WTC11 (cell line): ENCODE measurements at regions not wholly inside any gene's neighbourhood (a gene's known extent, or its start where the extent isn't known, plus 50 kb on each side); places are given as distances from the start of the nearest gene placed in this dataset.

Source experiments
- ATAC-seq: fragments of 200-7000 bp; cut with Tn5 transposase; 2 replicates; pipeline ENCODE4 v1.10.0; 2021; ENCODE audit warnings: mild to moderate bottlenecking, moderate library complexity
- CTCF ChIA-PET: fragments of 300-600 bp; sonication (Branson Sonifier 250); formaldehyde crosslinking; loops from one replicate; lab custom pipeline; 2021; ENCODE audit warnings: antibody characterized with exemption; lab: Charles Lee
- POLR2A ChIA-PET: fragments of 350-600 bp; sonication (Branson Sonifier 250); formaldehyde crosslinking; loops from one replicate; lab custom pipeline; 2021; ENCODE audit warnings: antibody characterized with exemption; lab: Charles Lee
- DNase-seq: peaks from one replicate; pipeline ENCODE4 v3.0.0; 2021; ENCODE audit warnings: low spot score
- H3K27ac Mint-ChIP-seq: 2 replicates; pipeline ENCODE4 v1.8.0; 2021; ENCODE audit warnings: mixed read lengths
- H3K27me3 Mint-ChIP-seq: 2 replicates; pipeline ENCODE4 v1.8.0; 2021; ENCODE audit warnings: low read depth, mild to moderate bottlenecking, moderate library complexity, mixed read lengths
- H3K36me3 Mint-ChIP-seq: 2 replicates; pipeline ENCODE4 v1.8.0; 2021; ENCODE audit warnings: mixed read lengths
- H3K4me1 Mint-ChIP-seq: 2 replicates; pipeline ENCODE4 v1.8.0; 2022; ENCODE audit warnings: mixed read lengths
- H3K4me3 Mint-ChIP-seq: 2 replicates; pipeline ENCODE4 v1.8.0; 2021; ENCODE audit warnings: mild to moderate bottlenecking, moderate library complexity, mixed read lengths
- H3K9me3 Mint-ChIP-seq: 2 replicates; pipeline ENCODE4 v1.8.0; 2021; ENCODE audit warnings: mixed read lengths
- HMGA2 ChIP-seq: fragments of 250-450 bp; sonication (Bioruptor Pico); IDR thresholded peaks from 2 replicates; pipeline ENCODE4 v1.4.0; 2021; ENCODE audit warnings: mild to moderate bottlenecking, moderate library complexity
- JUN ChIP-seq: sonication (generic); formaldehyde crosslinking; IDR thresholded peaks from 2 replicates; pipeline ENCODE4 v1.8.0; 2023; ENCODE audit warnings: mild to moderate bottlenecking, missing genetic modification reagents
- MYBL2 ChIP-seq: sonication (generic); formaldehyde crosslinking; IDR thresholded peaks from 2 replicates; pipeline ENCODE4 v1.8.1; 2023; ENCODE audit warnings: mild to moderate bottlenecking, moderate library complexity, missing genetic modification reagents
- NR1H2 ChIP-seq: sonication (generic); formaldehyde crosslinking; IDR thresholded peaks from 2 replicates; pipeline ENCODE4 v1.9.0; 2021; ENCODE audit warnings: mild to moderate bottlenecking, moderate library complexity, missing genetic modification reagents
- OVOL2 ChIP-seq: fragments of 250-450 bp; sonication (Bioruptor Pico); IDR thresholded peaks from 2 replicates; pipeline ENCODE4 v1.9.0; 2021; ENCODE audit warnings: mild to moderate bottlenecking, borderline replicate concordance
- RORB ChIP-seq: fragments of 250-450 bp; sonication (Bioruptor Pico); IDR thresholded peaks from 2 replicates; pipeline ENCODE4 v1.9.0; 2021; ENCODE audit warnings: mild to moderate bottlenecking
- TCF7 ChIP-seq: sonication (generic); formaldehyde crosslinking; IDR thresholded peaks from 2 replicates; pipeline ENCODE4 v1.8.0; 2022; ENCODE audit warnings: mild to moderate bottlenecking, low read depth, missing genetic modification reagents, moderate library complexity
- TEAD4 ChIP-seq: sonication (generic); formaldehyde crosslinking; IDR thresholded peaks from 2 replicates; pipeline ENCODE4 v1.8.0; 2022; ENCODE audit warnings: mild to moderate bottlenecking, missing genetic modification reagents
- ZNF232 ChIP-seq: sonication (generic); formaldehyde crosslinking; IDR thresholded peaks from 2 replicates; pipeline ENCODE4 v1.8.0; 2022; ENCODE audit warnings: mild to moderate bottlenecking, missing genetic modification reagents
- ZNF396 ChIP-seq: fragments of 250-450 bp; sonication (Bioruptor Pico); IDR thresholded peaks from 2 replicates; pipeline ENCODE4 v1.8.0; 2021; ENCODE audit warnings: mild to moderate bottlenecking, moderate library complexity, borderline replicate concordance
- TF ChIP-seq, protein P1 (sequence below): fragments of 250-450 bp; sonication (Bioruptor Pico); IDR thresholded peaks from 2 replicates; pipeline ENCODE4 v1.9.0; 2021; ENCODE audit warnings: mild to moderate bottlenecking
- TF ChIP-seq, protein P2 (sequence below): fragments of 250-450 bp; sonication (Bioruptor Pico); IDR thresholded peaks from 2 replicates; pipeline ENCODE4 v1.9.0; 2021; ENCODE audit warnings: mild to moderate bottlenecking
- TF ChIP-seq, protein P3 (sequence below): sonication (generic); formaldehyde crosslinking; IDR thresholded peaks from 2 replicates; pipeline ENCODE4 v1.8.1; 2023; ENCODE audit warnings: mild to moderate bottlenecking, moderate library complexity, missing genetic modification reagents
- TF ChIP-seq, protein P4 (sequence below): fragments of 250-450 bp; sonication (Bioruptor Pico); IDR thresholded peaks from 2 replicates; pipeline ENCODE4 v1.8.0; 2021; ENCODE audit warnings: mild to moderate bottlenecking
- TF ChIP-seq, protein P5 (sequence below): fragments of 250-450 bp; sonication (Bioruptor Pico); conservative IDR thresholded peaks from 2 replicates; pipeline ENCODE4 v1.9.0; 2021; ENCODE audit warnings: mild to moderate bottlenecking
- TF ChIP-seq, protein P6 (sequence below): sonication (generic); formaldehyde crosslinking; IDR thresholded peaks from 2 replicates; pipeline ENCODE4 v1.8.0; 2022; ENCODE audit warnings: missing genetic modification reagents
- TF ChIP-seq, protein P7 (sequence below): fragments of 250-450 bp; sonication (Bioruptor Pico); IDR thresholded peaks from 2 replicates; pipeline ENCODE4 v1.9.0; 2021; ENCODE audit warnings: moderate library complexity, mild to moderate bottlenecking, inconsistent platforms, borderline replicate concordance
- TF ChIP-seq, protein P8 (sequence below): sonication (generic); formaldehyde crosslinking; IDR thresholded peaks from 2 replicates; pipeline ENCODE4 v1.8.0; 2023; ENCODE audit warnings: missing genetic modification reagents, mild to moderate bottlenecking, borderline replicate concordance

DNA sequence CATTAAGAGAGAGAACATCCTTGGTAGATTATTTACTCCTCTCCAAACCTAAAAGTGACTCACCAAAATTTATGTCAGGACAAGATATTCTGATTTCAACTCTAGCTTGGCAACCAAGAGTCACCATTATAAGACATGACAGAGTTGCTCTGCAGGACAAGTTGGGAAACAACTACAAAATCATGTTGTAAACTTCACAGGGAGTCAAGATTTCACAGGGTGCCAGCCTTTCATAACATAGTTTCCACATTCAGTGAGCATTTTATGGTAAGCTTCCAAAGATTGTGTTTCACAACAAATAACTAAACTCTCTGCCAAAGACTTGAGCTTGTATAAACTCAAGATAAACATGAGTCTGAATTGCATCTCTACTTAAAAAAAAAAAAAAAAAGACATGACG is 121.0 kb upstream of the DIAPH2 start (continued):
- TF ChIP-seq, protein P1, sequence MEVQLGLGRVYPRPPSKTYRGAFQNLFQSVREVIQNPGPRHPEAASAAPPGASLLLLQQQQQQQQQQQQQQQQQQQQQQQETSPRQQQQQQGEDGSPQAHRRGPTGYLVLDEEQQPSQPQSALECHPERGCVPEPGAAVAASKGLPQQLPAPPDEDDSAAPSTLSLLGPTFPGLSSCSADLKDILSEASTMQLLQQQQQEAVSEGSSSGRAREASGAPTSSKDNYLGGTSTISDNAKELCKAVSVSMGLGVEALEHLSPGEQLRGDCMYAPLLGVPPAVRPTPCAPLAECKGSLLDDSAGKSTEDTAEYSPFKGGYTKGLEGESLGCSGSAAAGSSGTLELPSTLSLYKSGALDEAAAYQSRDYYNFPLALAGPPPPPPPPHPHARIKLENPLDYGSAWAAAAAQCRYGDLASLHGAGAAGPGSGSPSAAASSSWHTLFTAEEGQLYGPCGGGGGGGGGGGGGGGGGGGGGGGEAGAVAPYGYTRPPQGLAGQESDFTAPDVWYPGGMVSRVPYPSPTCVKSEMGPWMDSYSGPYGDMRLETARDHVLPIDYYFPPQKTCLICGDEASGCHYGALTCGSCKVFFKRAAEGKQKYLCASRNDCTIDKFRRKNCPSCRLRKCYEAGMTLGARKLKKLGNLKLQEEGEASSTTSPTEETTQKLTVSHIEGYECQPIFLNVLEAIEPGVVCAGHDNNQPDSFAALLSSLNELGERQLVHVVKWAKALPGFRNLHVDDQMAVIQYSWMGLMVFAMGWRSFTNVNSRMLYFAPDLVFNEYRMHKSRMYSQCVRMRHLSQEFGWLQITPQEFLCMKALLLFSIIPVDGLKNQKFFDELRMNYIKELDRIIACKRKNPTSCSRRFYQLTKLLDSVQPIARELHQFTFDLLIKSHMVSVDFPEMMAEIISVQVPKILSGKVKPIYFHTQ (CRISPR knock-in tag), result no peak
- TF ChIP-seq, protein P2, sequence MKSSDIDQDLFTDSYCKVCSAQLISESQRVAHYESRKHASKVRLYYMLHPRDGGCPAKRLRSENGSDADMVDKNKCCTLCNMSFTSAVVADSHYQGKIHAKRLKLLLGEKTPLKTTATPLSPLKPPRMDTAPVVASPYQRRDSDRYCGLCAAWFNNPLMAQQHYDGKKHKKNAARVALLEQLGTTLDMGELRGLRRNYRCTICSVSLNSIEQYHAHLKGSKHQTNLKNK, result no peak
- no peak for TF ChIP-seq RORB (CRISPR knock-in tag)
- no peak for TF ChIP-seq ZNF396
- TF ChIP-seq, protein P3, sequence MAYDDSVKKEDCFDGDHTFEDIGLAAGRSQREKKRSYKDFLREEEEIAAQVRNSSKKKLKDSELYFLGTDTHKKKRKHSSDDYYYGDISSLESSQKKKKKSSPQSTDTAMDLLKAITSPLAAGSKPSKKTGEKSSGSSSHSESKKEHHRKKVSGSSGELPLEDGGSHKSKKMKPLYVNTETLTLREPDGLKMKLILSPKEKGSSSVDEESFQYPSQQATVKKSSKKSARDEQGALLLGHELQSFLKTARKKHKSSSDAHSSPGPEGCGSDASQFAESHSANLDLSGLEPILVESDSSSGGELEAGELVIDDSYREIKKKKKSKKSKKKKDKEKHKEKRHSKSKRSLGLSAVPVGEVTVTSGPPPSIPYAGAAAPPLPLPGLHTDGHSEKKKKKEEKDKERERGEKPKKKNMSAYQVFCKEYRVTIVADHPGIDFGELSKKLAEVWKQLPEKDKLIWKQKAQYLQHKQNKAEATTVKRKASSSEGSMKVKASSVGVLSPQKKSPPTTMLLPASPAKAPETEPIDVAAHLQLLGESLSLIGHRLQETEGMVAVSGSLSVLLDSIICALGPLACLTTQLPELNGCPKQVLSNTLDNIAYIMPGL (CRISPR knock-in tag), result no peak
- no peak for TF ChIP-seq ZNF232 (CRISPR knock-in tag)
- TF ChIP-seq NR1H2, result no peak
- no peak for TF ChIP-seq TEAD4 (CRISPR knock-in tag)
- no peak for TF ChIP-seq MYBL2 (CRISPR knock-in tag)

DNA sequence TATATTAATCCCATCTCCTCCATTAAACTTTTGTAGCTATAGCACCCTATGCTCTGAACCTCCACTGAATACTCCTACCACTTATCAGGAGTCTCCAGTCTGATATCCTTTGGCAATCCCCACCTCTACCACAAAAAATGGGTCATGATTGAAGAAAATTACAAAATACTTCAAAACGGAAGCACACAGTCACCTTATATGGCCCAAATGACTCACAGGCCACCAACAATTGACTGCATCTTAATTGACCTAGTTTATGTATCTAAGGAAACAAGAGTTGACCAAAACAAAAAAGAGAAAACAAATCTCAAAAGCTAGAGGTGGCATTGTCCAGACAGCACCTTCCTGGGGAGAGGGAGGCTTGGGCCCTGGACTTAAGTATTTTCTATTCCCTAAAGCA is 120.0 kb upstream of the DIAPH2 start:
- ChIA-PET CTCF (no interaction called here), POLR2A (no interaction called here)
- H3K4me1 Mint-ChIP-seq, result no peaks in the 10 kb centered on the region
- H3K27ac Mint-ChIP-seq, result no peak overlapping the region
- TF ChIP-seq OVOL2 (CRISPR knock-in tag), result no peak
- no peak for TF ChIP-seq TCF7 (CRISPR knock-in tag)
- TF ChIP-seq, protein P4, sequence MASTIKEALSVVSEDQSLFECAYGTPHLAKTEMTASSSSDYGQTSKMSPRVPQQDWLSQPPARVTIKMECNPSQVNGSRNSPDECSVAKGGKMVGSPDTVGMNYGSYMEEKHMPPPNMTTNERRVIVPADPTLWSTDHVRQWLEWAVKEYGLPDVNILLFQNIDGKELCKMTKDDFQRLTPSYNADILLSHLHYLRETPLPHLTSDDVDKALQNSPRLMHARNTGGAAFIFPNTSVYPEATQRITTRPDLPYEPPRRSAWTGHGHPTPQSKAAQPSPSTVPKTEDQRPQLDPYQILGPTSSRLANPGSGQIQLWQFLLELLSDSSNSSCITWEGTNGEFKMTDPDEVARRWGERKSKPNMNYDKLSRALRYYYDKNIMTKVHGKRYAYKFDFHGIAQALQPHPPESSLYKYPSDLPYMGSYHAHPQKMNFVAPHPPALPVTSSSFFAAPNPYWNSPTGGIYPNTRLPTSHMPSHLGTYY, result no peak
- no peak for TF ChIP-seq NR1H2
- no peak for TF ChIP-seq JUN (CRISPR knock-in tag)
- TF ChIP-seq, protein P5, sequence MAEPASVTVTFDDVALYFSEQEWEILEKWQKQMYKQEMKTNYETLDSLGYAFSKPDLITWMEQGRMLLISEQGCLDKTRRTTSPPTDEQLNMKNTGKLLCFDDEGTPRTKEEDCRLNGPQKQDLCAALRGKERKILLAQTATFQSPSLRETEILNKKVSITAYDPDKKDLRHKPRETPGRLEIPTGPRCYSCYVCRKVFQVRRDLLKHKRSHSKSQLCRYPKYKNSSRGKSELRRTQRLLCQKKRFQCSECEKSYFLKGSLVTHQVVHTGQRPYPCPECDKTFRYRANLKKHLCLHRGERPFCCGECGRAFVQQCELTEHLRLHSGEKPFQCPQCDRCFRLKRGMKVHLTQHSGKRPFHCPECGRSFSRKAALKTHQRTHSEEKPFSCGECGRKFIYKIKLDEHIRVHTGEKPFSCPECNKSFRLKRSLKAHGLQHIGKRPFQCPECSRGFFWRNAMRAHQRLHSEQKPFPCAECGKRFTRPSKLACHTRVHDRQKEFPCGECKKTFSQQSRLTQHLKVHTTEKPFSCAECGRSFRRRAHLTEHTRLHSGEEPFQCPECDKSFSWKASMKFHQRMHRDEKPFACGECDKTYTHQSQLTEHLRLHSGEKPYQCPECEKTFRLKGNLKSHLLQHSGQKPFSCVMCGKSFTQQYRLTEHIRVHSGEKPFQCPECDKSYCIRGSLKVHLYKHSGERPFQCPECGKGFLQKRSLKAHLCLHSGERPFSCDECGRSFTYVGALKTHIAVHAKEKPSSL (CRISPR knock-in tag), result no peak
- TF ChIP-seq, protein P6, sequence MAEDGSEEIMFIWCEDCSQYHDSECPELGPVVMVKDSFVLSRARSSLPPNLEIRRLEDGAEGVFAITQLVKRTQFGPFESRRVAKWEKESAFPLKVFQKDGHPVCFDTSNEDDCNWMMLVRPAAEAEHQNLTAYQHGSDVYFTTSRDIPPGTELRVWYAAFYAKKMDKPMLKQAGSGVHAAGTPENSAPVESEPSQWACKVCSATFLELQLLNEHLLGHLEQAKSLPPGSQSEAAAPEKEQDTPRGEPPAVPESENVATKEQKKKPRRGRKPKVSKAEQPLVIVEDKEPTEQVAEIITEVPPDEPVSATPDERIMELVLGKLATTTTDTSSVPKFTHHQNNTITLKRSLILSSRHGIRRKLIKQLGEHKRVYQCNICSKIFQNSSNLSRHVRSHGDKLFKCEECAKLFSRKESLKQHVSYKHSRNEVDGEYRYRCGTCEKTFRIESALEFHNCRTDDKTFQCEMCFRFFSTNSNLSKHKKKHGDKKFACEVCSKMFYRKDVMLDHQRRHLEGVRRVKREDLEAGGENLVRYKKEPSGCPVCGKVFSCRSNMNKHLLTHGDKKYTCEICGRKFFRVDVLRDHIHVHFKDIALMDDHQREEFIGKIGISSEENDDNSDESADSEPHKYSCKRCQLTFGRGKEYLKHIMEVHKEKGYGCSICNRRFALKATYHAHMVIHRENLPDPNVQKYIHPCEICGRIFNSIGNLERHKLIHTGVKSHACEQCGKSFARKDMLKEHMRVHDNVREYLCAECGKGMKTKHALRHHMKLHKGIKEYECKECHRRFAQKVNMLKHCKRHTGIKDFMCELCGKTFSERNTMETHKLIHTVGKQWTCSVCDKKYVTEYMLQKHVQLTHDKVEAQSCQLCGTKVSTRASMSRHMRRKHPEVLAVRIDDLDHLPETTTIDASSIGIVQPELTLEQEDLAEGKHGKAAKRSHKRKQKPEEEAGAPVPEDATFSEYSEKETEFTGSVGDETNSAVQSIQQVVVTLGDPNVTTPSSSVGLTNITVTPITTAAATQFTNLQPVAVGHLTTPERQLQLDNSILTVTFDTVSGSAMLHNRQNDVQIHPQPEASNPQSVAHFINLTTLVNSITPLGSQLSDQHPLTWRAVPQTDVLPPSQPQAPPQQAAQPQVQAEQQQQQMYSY (CRISPR knock-in tag), result no peak
- TF ChIP-seq HMGA2 (CRISPR knock-in tag), result no peak
- TF ChIP-seq, protein P7, sequence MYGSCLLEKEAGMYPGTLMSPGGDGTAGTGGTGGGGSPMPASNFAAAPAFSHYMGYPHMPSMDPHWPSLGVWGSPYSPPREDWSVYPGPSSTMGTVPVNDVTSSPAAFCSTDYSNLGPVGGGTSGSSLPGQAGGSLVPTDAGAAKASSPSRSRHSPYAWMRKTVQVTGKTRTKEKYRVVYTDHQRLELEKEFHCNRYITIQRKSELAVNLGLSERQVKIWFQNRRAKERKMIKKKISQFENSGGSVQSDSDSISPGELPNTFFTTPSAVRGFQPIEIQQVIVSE (CRISPR knock-in tag), result no peak
- TF ChIP-seq, protein P8, sequence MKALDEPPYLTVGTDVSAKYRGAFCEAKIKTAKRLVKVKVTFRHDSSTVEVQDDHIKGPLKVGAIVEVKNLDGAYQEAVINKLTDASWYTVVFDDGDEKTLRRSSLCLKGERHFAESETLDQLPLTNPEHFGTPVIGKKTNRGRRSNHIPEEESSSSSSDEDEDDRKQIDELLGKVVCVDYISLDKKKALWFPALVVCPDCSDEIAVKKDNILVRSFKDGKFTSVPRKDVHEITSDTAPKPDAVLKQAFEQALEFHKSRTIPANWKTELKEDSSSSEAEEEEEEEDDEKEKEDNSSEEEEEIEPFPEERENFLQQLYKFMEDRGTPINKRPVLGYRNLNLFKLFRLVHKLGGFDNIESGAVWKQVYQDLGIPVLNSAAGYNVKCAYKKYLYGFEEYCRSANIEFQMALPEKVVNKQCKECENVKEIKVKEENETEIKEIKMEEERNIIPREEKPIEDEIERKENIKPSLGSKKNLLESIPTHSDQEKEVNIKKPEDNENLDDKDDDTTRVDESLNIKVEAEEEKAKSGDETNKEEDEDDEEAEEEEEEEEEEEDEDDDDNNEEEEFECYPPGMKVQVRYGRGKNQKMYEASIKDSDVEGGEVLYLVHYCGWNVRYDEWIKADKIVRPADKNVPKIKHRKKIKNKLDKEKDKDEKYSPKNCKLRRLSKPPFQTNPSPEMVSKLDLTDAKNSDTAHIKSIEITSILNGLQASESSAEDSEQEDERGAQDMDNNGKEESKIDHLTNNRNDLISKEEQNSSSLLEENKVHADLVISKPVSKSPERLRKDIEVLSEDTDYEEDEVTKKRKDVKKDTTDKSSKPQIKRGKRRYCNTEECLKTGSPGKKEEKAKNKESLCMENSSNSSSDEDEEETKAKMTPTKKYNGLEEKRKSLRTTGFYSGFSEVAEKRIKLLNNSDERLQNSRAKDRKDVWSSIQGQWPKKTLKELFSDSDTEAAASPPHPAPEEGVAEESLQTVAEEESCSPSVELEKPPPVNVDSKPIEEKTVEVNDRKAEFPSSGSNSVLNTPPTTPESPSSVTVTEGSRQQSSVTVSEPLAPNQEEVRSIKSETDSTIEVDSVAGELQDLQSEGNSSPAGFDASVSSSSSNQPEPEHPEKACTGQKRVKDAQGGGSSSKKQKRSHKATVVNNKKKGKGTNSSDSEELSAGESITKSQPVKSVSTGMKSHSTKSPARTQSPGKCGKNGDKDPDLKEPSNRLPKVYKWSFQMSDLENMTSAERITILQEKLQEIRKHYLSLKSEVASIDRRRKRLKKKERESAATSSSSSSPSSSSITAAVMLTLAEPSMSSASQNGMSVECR (CRISPR knock-in tag), result no peak
- no peak overlapping the region for H3K4me3 Mint-ChIP-seq
- no peaks in the 10 kb centered on the region for H3K27me3 Mint-ChIP-seq
- DNase-seq, result no peak
- H3K36me3 Mint-ChIP-seq, result no peaks in the 10 kb centered on the region
- no peak for ATAC-seq
- no peaks in the 10 kb centered on the region for H3K9me3 Mint-ChIP-seq
